CMK (cell line): ENCODE measurements at regions not wholly inside any gene's neighbourhood (a gene's known extent, or its start where the extent isn't known, plus 50 kb on each side); places are given as distances from the start of the nearest gene placed in this dataset.
"Not testable (repeated sequence)": the region's sequence is repeated elsewhere in the genome, so short reads cannot be mapped to it uniquely, and the experiment has no call there.

Source experiments
- DNase-seq: peaks from one replicate; pipeline ENCODE4 v3.0.0-alpha.2; 2010; ENCODE audit warnings: low read depth

GRCh38 chr12:34223640-34224039, 201.3 kb downstream of the ALG10 start:
- DNase-seq, result no peak

DNA sequence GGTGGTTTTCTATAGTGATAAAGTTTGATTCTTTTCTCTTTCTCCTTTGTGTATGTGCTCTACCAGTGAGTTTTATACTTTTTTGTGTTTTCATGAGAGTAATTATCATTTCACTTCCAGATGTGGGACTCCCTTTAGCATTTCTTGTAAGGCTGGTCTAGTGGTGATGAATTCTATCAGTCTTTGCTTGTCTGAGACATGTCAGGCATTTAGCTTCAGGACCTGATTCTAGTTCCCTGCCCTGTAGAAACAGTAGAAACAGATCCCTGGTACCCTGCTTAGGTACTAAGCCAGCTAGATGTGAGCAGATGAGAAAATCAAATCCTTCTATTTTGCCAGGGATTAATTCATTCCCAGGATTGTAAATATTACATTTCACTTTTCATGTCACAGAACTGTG, 203.7 kb downstream of the ALG10 start:
- DNase-seq, result not testable (repeated sequence)

DNA sequence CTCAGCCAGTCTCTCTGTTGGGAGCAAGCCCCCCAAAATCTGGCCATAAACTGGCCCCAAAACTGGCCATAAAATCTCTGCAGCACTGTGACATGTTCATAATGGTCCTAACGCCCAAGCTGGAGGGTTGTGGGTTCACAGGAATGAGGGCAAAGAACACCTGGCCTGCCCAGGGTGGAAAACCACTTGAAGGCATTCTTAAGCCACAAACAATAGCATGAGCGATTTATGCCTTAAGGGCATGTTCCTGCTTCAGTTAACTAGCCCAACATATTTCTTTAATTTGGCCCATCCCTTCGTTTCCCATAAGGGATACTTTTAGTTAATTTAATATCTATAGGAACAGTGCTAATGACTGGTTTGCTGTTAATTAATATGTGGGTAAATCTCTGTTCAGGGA, 205.8 kb downstream of the ALG10 start:
- DNase-seq, result not testable (repeated sequence)

- DNase-seq, result not testable (repeated sequence)
Observed at GRCh38 chr12:34229033-34229432, 206.7 kb downstream of the ALG10 start.

GRCh38 chr12:34233618-34234017, 211.3 kb downstream of the ALG10 start:
- DNase-seq, result no peak

GRCh38 chr12:34236073-34236472, 213.8 kb downstream of the ALG10 start:
- no peak for DNase-seq

DNA sequence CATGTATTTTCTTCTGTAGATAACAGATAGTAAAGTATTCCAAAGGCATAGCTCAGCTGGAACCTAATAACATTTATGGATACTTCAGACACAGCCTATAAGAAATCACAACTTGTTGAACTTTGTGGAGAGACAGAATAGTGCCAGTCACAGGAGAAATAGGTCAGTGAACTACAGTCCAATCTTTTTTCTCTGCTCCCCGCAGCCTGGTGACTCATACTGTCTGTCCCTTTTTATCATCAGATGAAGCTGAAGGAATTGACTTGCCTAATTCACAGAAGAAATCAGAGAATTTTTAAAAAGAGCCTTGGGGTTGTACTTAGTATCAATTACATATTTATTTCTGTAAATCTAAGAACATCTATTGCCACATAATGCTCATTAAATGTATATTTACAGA, 222.3 kb downstream of the ALG10 start:
- DNase-seq, result no peak

DNA sequence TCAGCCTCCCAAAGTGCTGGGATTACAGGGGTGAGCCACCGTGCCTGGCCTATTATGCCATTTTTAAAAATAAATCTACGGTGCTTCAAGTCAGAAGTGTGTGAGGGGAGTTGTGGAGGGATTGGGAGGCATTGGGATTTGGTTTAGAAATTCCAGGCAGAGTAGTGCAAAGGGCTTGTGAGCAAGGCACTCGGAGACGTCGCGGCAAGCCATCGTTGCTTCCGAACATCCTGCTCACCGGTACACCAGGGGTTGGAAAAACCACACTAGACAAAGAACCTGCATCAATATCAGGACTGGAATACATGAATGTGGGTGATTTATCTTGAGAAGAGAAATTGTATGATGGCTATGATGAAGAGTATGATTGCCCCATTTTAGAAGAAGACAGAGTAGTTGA, 227.0 kb downstream of the ALG10 start:
- DNase-seq, result no peak

DNA sequence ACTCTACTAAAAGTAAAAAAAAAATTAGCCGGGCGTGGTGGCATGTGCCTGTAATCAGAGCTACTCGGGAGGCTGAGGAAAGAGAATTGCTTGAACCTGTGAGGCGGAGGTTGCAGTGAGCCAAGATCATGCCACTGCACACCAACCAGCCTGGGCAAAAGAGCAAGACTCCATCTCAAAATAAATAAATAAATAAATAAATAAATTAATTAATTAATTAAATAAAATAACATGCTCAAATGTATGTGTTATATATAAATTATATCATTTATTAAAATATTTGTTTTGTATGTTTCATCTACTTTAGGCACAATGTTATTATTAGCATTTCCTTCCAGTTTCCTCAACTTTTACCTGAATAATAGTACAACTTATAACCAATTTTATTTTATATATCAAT, 229.6 kb downstream of the ALG10 start:
- DNase-seq, result not testable (repeated sequence)

GRCh38 chr12:34253674-34254073, 231.4 kb downstream of the ALG10 start:
- no peak for DNase-seq

- no peak for DNase-seq
Observed at GRCh38 chr12:34257093-34257492, 234.8 kb downstream of the ALG10 start.

DNA sequence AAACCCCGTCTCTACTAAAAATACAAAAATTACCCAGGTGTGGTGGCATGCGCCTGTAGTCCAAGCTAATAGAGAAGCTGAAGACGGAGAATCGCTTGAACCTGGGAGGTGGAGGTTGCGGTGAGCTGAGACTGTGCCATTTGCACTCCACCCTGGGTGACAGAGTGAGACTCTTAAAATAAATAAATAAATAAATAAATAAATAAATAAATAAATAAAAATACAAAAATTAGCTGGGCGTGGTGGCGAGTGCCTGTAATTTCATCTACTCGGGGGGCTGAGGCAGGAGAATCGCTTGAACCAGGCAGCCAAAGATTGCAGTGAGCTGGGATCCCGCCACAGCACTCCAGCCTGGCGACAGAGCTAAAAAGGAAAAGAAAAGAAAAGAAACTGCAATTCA, 239.8 kb downstream of the ALG10 start:
- DNase-seq, result not testable (repeated sequence)

DNA sequence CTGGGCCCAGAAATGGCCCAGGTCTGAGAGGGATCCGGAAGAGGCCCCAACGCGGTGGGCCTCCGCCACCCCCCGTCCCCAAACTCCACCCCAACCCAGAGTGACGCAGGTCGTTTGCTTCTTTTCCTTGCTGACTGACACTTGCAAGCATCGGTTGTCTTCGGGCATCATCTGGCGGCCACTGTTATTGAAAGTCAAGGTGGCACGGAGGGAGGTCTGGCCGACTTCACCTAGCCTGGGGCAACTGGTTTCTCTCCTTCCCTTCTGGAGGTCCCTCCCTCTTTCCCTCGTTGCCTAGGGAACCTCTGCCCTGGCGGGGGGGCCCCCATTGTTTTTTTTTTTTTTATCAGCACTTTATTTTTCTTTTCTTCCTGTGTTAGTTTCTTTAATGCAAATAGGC, 241.8 kb downstream of the ALG10 start:
- DNase-seq, result no peak

DNA sequence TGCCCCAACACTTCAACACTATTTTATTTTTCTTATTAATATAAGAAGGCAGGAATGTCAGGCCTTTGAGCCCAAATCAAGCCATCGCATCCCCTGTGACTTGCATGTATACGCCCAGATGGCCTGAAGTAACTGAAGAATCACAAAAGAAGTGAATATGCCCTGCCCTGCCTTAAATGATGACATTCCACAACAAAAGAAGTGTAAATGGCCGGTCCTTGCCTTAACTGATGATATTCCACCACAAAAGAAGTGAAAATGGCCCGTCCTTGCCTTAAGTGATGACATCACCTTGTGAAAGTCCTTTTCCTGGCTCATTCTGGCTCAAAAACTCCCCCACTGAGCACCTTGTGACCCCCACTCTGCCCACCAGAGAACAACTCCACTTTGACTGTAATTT, 251.4 kb downstream of the ALG10 start:
- not testable (repeated sequence) for DNase-seq

DNA sequence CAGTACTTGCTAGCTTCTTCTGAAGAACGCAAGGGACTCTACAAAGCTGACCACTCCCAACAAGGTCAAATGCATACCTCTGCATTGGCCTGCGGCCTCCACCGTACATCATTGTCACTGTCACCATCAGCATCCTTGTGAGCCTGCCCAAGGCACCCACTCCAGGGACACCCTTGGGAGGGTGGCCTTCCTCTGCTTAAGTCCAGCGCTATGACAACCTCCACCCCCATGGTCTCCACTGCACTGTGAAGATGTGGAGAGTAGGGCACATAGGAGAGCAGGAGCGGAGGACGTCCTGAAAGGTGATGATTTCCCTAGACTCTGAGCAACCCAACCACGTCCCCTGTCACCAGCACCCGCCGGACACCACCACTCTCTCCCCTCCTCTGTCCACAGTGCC, 252.8 kb downstream of the ALG10 start:
- DNase-seq, result no peak

DNA sequence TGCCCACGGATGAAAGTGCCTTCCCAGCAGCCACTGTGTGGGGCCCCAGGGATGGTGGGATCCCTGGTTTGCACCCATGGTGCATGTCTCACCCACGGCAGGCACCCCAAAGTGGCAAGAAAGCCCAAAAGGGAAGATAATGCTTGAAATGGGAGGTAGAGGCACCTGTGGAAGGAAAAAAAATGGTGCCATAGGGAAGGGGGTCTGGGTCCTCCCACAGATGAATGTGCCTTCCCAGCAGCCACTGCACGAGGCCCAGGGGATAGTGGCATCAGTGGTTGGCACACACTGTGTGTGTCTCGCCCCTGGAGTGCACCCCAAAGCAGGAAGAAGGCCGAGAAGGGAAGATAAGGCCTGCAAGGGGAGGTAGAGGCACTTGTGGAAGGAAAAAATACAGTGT, 264.2 kb downstream of the ALG10 start:
- DNase-seq, result no peak

DNA sequence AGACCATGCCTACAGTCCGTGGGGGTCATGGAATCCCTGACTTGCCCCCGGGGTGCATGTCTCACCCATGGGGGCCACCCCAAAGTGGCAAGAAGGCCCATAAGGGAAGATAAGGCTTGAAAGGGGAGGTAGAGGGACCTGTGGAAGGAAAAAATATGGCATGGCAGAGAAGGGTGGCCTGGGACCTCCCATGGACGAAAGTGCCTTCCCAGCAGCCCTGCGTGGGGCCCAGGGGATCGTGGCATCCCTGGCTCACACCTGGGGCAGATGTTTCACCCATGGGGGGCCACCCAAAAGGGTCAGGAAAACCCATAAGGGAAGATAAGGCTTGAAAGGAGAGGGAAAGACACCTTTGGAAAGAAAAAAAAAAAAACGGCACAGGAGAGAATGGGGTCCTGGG, 264.6 kb downstream of the ALG10 start:
- DNase-seq, result no peak

GRCh38 chr12:34287437-34287836, 265.1 kb downstream of the ALG10 start:
- DNase-seq, result no peak

GRCh38 chr12:34287986-34288962, 266.0 kb downstream of the ALG10 start:
- no peak for DNase-seq

DNA sequence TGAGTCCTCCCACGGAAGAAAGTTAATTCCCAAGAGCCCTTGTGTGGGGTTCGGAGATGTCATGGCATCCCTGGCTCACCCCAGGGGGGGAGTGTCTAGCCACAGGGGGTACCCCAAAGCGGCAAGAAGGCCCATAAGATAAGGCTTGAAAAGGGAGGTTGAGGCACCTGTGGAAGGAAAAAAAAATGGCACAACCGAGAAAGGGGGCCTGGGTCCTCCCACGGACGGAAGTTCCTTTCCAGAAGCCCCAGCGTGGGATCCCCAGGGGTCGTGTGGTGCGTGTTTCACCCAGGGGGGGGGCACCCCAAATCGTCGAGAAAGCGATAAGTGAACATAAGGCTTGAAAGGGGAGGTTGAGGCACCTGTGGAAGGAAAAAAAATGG, 266.7 kb downstream of the ALG10 start:
- no peak for DNase-seq

DNA sequence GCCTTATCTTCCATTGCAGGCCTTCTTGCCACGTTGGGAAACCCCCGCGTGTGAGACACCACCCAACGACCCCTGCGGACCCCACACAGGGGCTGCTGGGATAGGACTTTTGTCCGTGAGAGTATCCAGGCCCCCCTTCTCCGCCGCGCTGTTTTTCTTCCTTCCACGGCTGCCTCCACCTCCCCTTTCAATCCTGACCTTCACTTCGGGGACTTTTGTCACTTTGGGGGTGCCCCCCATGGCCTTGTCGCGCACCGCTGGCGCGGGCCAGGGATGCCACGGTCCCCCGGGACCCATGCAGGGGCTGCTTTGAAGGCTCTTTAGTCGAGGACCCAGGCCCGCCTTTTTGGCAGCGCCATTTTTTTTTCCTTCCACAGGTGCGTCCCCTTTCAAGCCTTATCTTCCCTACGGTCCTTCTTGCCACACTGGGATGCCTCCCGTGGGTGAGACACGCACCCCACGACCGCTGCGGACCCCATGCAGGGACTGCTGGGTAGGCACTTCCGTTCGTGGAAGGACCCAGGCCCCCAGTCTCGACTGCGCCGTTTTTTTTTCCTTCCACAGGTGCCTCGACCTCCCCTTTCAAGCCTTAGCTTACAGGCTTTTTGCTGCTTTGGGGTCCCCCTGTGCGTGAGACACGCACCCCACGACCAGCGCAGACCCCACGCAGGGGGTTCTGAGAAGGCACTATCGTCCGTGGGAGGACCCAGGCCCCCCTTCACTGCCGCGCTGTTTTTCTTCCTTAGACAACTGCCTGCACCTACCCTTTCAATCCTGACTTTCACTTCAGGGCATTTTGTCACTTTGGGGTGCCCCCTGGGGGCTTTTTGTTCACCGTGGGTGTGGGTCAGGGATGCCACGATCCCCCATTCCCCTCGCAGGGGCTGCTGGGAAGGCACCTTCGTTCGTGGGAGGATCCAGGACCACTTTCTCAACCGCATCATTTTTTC, 267.4 kb downstream of the ALG10 start:
- DNase-seq, result no peak

DNA sequence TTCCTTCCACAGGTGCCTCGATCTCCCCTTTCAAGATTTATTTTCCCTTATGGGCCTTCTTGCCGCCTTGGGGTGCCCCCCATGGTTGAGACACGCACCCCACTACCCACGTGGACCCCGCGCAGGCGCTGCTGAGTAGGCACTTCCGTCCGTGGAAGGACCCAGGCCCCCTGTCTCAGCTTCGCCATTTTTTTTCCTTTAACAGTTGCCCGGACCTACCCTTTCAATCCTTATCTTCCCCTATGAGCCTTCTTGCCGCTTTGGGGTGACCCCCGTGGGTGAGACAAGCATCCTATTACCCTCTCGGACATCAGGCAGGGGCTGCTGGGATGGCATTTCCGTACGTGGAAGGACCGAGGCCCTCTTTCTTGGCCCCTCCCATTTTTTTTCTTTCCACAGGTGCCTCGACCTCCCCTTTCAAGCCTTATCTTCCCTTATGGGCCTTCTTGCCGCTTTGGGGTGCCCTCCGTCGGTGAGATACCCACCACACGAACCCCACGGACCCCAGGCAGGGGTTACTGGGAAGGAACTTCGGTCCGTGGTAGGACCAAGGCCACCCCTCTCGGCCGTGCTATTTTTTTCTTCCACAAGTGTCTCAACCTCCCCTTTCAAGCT, 268.2 kb downstream of the ALG10 start:
- DNase-seq, result no peak
